ENCODE measurements at regions not wholly inside any gene's neighbourhood (a gene's known extent, or its start where the extent isn't known, plus 50 kb on each side); places are given as distances from the start of the nearest gene placed in this dataset.

GRCh38 chr17:56009795-56010651, 143.3 kb upstream of the ANKFN1 start:
- no peak for DNase-seq

DNA sequence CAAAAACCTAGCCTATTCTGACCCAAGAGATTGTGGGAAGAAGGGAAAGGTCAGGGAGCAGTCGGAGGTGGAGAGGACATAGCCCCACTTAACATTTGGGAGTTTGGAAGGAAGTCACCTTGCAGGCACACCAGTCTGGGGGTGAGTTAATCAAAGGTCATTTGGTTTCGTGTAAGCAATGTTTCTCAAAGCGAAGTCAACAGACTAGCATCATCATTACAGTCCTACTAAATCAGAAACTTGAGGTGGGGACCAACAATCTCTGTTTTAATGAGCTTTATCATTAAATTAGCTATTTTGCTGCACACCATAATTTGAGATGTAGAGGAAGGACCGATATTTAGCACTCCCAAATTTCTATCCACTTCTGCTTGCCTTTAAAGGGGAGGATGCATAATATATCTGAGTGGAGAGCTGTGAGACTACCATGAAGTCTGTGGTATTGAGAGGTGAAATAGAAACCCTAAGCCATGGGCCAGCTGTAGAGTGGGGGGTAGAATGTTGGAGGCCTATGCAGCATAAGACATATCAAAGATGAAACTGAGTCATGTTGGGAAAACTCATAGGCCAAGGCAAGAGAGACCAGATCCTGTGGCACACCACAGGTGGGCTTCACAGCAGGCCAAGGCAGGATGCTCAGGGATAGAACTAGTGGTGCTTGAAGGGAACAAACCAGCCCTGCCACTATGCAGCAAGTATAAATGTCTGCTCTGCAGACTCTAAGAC, 141.7 kb upstream of the ANKFN1 start:
- no peak for DNase-seq

DNA sequence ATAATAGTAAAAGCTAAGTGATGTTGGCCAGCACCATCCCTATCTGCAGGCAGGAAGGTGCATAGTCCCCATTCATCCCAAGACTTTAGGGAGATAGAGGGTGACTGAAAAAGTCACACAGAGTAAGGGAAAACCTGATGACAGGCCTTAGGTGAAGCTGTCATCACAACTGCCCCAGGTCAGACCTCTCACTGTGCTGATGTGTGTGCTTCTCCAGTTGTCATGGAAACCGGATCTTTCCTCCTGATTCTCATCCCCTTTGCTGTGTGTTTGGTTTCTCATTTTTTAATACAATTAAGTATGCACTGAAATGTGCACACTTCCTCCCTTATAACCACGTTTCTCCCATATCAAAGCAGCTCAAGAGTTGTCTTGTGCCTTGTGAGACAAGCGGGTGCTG, 135.1 kb upstream of the ANKFN1 start:
- DNase-seq, result no peak

DNA sequence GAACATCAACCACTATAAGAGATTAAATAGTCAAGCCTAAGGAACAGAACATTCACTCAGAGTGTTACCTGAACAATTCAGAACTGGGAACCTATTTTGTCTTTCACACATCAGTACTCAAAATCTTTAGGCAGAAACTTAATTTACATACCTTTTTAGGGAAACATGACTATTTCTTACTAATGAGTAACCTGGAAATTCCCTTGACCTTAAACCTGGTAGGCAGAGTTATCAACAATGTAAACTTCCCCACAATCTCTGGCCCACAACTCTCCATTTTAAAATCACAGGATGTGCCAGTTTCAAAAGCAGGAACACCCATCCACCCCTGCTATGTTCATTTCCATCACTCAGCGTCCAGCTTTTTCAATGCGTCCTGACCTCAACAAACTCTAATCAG, 132.9 kb upstream of the ANKFN1 start:
- no peak for DNase-seq

DNA sequence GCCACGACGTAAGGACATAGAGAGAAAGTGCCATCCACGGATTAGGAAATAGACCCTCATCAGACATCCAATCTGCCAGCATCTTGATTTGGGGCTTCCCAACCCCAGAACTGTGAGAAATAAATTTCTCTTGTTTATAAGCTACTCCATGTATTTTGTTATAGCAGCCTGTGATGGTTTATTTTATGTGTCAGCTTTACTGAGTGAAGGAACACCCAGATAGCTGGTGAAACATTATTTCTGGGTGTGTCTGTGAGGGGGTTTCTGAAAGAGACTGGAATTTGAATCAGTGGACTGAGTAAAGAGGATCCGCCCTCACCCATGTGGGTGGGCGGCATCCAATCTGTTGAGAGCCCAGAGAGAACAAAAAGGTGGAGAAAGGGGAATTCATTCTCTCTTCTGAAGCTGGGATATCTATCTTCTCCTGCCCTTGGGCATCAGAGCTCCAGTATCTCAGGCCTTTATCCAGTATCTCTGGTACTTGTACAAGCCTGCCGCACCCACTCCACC, 131.5 kb upstream of the ANKFN1 start:
- no peak for DNase-seq

- no peak for DNase-seq
These were observed 129.4 kb upstream of the ANKFN1 start for GRCh38 chr17:56023851-56024250.

- DNase-seq, result no peak
These were observed 126.4 kb upstream of the ANKFN1 start for GRCh38 chr17:56026915-56027314.

- DNase-seq, result no peak
These were observed 124.4 kb upstream of the ANKFN1 start for GRCh38 chr17:56028837-56029236.

- no peak for DNase-seq
These were observed 123.2 kb upstream of the ANKFN1 start for GRCh38 chr17:56030009-56030624.

DNA sequence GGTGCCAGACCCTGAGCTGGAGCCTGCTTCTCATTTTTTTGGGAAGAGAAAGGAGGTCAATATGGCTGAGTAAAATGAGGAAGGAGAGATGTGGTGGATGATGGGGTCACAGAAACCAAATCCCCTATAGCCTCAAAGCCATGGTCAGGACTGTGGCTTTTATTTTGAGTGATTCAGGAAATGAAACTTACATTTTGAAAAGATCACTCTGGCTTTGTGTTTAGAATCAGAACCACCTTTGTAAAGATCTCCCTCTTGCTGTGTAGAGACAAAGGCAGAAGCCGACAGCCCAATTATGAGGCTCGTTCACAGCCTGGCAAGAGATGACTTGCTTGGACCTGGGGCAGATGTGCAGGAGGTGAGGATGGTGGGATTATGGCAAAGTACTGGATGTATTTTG, 121.6 kb upstream of the ANKFN1 start:
- no peak for DNase-seq

GRCh38 chr17:56034197-56034635, 119.1 kb upstream of the ANKFN1 start:
- DNase-seq, result no peak

DNA sequence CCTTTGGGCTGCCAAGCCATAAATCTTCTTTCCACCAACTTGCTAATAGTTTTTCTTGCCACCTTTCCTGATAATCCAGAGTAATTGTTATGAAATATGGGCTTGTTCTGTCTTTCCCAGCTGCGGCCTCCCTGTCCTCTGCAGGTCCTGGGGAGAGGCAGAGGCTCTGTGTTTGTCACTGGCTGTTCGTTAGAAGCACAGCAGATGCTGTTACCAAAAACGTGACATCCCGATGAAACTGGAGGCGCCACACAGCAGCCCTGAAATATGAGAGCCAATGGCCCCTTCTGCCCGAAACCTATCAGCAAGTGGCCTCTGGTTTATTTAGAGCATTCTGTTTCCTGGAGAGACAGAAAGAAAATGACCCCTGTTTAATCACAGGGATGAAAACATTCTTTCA, 115.1 kb upstream of the ANKFN1 start:
- no peak for DNase-seq

DNA sequence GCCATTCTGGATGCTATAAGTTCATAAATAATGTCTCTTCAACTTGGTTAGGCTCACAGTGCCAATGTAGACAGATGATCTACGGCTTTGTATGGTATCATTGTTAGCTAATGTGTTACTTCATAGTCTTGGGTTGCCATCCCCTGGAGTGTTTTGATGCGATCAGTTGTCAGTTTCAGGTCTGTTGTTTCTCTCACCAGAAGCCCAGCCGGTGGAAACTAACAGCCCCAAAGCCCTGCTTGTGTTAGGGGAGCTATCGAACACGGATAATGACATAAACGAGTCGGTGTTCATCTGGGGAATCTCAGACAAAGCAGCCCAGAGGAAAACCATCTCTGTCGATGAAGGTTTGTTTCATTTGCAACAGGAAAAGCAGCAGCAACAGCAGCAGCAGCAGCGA, 107.4 kb upstream of the ANKFN1 start:
- no peak for DNase-seq

DNA sequence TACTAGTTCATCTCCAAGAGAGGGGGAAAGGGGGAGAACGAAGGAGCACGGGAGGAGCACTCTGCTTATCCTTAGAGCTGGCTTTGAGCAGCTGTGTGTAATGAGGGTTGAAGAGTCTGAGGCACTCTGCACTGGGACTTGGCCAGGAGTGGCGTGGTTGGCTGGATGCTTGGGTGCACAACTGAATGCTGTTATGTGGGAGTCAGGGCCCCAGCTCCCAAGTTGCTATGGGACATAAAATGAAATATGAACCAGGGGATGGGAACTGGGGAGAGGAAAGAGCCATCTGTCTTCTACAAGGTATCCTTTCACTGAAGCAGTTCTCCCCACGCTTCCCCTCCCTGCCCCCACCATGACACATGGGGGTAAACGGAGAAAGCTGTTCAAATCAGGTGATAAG, 105.9 kb upstream of the ANKFN1 start:
- no peak for DNase-seq

GRCh38 chr17:56057869-56058268, 95.4 kb upstream of the ANKFN1 start:
- no peak for DNase-seq

DNA sequence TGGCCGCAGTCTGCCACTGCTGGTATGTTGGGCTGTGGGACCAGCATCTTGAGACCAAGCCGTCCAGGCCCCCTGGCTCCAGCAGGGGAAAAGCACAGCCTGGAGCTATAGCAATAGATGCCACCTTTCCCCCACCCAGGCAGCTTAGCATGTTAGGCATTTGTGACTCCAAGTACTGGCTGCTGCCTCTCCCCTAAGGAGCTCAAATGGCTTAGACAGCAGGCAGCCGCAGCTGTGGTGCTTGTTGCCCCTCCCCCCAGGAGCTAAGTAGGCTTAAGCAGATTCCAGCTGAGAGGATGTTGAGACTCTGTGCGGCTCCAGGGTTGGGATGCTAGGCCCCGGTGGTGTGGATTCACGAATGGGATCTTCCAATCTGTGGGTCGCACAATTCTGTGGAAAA, 88.8 kb upstream of the ANKFN1 start:
- no peak for DNase-seq

GRCh38 chr17:56074361-56074890, 78.8 kb upstream of the ANKFN1 start:
- DNase-seq, result no peak

- DNase-seq, result no peak
These were observed 76.3 kb upstream of the ANKFN1 start for GRCh38 chr17:56076980-56077379.

GRCh38 chr17:56083475-56083874, 69.8 kb upstream of the ANKFN1 start:
- DNase-seq, result no peak

DNA sequence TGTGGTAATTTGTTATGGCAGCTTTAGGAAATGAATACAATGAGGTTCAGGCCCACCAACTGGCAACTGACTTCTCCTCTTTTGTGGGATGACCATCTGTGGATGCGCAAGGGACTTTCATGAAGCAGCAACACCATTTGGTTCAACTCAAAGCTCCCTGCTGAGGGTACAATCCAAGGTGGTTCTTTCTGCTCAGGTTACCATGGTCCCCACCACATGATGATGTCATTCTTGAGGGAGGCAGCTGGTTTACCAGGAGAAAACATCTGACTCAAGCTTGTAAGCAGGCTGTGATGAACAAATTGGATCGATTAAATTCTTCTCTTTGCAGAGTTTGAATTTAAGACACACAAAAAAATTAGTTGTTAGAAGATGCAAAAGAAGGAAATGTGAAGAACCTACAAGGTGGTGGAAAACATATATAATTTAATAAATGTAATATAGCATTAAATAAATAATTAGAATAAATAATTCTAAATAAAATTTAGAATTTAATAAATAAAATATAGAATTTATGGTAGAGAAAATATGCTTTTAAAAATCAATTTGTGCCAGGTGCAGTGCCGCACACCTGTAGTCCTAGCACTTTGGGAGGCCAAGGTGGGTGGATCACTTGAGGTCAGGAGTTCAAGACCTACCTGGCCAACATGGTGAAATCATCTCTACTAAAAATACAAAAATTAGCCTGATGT, 67.6 kb upstream of the ANKFN1 start:
- no peak for DNase-seq

DNA sequence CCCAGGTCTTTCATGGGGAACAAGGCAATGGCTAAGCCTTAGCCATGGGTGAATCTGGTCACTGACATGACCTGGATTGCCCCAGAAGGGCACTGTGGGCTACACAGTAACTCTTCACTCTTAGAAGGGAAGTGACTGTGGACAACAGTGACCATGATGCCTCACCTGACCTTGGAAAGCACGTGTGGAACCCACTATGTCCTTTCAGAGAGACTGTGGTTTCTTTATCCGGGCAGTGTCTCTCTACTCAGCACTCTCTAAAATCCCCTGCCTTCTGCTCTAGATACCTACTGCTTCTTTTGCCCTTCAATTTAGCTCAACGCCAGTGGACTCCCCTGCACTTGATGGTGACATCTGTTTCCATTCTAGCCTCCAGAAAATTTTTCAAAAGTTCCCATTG, 66.1 kb upstream of the ANKFN1 start:
- DNase-seq, result no peak

DNA sequence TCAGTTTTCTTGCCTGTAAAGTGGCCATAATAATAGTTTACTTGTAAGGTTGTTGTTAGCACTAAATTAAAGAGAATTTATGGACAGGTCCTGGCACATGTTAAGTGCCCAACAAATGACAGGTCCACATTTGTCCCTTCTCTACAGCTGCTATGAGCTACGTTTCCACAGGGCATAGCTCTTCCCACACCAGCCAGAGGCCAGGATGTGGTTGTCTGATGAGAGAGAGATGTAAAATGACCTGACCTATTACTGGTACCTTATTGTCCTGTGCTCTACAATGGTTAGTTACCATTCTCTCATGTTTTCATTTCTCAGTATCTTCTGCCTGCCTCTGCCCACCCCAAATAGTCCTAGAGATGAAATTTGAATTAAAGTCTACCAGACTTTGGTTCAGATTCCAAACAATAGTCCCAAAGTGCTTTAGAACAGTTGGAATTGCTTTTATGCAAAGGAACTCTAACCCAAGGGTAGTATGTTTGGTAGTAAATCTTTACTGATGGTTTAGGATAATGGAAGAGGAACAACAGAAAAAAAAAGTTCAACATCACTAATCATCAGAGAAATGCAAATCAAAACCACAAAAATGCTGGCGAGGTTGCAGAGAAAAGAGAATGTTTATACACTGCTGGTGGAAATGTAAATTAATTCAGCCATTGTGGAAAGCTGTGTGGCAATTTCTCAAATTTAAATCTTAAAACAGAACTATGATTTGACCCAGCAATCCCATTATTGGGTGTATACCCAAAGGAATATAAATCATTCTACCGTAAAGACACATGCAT, 57.1 kb upstream of the ANKFN1 start:
- no peak for DNase-seq

Measured in stimulated activated CD8-positive, alpha-beta memory T cell treated with anti-CD3 and anti-CD28 coated beads, Interleukin-4, amount 100 ng/mL, for 48 hours (primary cell).